Mesodermal cell (in vitro differentiated cells): ENCODE measurements at regions not wholly inside any gene's neighbourhood (a gene's known extent, or its start where the extent isn't known, plus 50 kb on each side); places are given as distances from the start of the nearest gene placed in this dataset.

Experiments
- H3K27ac ChIP-seq: 2 replicates; pipeline ENCODE4 v1.7.0; 2013; ENCODE audit warnings: mild to moderate bottlenecking, low read depth, low read length, moderate library complexity; ENCODE audit not compliant: severe bottlenecking
- H3K36me3 ChIP-seq: 2 replicates; pipeline ENCODE4 v1.7.1; 2013; ENCODE audit warnings: mild to moderate bottlenecking, low read length, moderate library complexity; ENCODE audit not compliant: control insufficient read depth, insufficient read depth
- H3K4me1 ChIP-seq: one replicate; pipeline ENCODE4 v1.7.1; 2013; ENCODE audit warnings: mild to moderate bottlenecking, low read length; ENCODE audit not compliant: insufficient read depth, control insufficient read depth, poor library complexity, severe bottlenecking
- H3K4me3 ChIP-seq: 2 replicates; pipeline ENCODE4 v1.7.0; 2013; ENCODE audit warnings: low read length, control low read depth, mild to moderate bottlenecking; ENCODE audit not compliant: insufficient read depth, poor library complexity, severe bottlenecking; ENCODE audit errors: extremely low read depth
- H3K9me3 ChIP-seq: 2 replicates; pipeline ENCODE4 v1.7.1; 2013; ENCODE audit warnings: mild to moderate bottlenecking, low read length, moderate library complexity; ENCODE audit not compliant: control insufficient read depth
- WGBS, 2 experiments: methylation state at CpG; one replicate each; pipeline ENCODE4 v1.1.5; 2013; ENCODE audit warnings: missing lambda C conversion rate in 2 of 2; ENCODE audit not compliant: insufficient coverage in 2 of 2; 5-methylcytosine and 5-hydroxymethylcytosine counted together

DNA sequence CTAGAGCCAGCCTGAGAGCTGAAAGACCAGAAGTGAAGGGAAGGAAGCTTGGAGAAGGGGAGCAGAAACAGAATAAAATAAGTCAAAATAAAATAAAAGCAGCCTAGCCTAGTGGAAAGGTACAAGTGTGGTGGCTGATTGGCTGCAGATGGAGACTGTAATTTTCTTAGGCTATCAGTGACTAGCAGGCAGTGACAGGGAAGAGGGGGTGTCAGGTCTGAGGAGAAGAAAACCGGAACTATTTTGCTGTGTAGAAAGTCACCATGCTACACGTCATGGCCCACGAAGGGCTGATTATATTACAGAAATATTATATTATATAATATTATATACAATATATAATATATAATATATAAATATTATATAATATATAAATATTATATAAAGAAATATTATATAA, 98.1 kb upstream of the TAF11L2 start:
- Histone ChIP-seq H3K9me3 (no peaks in the 10 kb centered on the region), H3K36me3 (no peaks in the 10 kb centered on the region), H3K4me1 (peaks cover 27% of the 10 kb centered on the region), H3K4me3 (no peak overlapping the region), H3K27ac (no peak overlapping the region)
- 100% methylated on average over 1 of the region's 3 CpGs; no CpG with 5 or more reads in 1 of the 2 experiments for WGBS, 2 experiments

DNA sequence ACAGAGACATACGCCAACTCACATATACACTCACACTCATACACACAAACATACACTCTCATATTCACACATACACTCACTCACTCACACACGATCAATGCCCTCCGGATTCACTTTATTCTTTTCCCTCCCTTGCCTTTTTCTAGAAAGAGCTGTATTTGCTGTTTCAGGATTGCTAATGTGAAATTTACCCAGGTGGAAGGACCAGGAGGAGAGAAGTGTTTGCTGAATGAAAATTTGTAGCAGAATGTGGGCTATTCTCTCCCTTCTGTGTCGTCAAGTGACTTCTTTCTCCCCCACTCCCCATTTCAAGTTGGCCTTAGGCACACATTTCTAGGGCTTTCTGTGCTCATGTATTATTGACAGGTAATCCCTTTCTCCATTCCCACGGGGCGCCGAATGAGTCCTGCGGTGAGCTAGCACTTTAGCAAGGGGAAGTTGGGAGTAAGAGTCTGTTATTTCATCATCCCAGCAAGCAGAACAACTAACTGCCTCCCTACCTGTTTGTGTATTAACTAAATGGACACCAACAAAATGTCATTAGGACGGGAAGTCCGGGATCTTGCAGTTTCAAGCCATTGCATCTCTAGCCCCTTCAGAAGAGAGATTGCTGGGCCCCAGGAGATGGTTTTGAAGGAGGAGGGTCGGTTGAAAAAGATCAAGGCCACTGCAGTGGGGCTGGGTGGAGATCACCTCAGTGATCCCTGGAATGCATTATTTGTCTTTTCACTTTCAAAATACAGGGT, 97.1 kb upstream of the TAF11L2 start:
- 33 to 50% methylated on average over 2 to 4 of the region's 11 CpGs for WGBS, 2 experiments
- Histone ChIP-seq H3K27ac (peak overlapping the region; percentile 30), H3K36me3 (no peaks in the 10 kb centered on the region), H3K4me3 (no peak overlapping the region), H3K4me1 (peaks cover 27% of the 10 kb centered on the region), H3K9me3 (no peaks in the 10 kb centered on the region)

DNA sequence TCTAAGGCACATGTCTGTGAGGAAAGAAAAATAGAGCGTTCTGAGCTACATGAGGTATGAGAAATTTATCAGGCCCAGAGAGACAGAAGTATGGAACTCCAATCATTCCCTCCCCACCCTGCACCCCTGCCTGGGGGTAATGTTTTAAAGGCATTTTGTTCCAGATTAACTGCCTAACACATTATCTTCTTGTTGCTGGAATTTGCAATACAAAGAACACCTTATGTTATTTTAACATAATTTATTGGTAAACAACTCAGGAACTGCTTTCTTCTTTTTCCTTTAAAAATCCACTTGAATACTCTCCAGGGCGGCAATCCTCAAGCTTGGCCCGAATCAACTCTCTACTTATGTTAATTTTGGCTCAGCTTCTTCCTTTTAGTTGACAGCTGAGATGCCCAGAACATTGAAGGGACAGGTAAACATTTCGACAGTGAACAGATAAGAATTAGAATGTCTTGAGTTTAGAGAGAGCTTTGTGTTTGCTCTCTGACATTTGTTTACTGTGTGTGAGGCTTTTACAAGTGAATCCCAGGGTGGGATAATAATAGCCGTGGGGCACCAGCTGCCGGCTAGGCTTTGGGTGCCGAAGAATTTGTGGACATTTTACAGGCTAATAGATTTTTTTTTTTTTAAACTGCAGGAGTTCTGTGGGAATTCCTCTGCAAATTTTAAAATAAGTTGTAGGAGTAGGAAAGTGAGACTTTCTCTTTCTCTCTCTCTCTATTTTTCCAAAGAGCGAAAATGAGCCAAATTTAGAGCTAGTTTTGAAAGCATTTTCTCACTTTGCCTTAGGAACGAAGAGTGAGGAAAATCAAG, 96.4 kb upstream of the TAF11L2 start:
- H3K4me3 ChIP-seq, result no peak overlapping the region
- peaks cover 27% of the 10 kb centered on the region for H3K4me1 ChIP-seq
- 5 to 13% methylated on average over 5 of the region's 9 CpGs for WGBS, 2 experiments
- H3K9me3 ChIP-seq, result no peaks in the 10 kb centered on the region
- H3K36me3 ChIP-seq, result no peaks in the 10 kb centered on the region
- H3K27ac ChIP-seq, result no peak overlapping the region

DNA sequence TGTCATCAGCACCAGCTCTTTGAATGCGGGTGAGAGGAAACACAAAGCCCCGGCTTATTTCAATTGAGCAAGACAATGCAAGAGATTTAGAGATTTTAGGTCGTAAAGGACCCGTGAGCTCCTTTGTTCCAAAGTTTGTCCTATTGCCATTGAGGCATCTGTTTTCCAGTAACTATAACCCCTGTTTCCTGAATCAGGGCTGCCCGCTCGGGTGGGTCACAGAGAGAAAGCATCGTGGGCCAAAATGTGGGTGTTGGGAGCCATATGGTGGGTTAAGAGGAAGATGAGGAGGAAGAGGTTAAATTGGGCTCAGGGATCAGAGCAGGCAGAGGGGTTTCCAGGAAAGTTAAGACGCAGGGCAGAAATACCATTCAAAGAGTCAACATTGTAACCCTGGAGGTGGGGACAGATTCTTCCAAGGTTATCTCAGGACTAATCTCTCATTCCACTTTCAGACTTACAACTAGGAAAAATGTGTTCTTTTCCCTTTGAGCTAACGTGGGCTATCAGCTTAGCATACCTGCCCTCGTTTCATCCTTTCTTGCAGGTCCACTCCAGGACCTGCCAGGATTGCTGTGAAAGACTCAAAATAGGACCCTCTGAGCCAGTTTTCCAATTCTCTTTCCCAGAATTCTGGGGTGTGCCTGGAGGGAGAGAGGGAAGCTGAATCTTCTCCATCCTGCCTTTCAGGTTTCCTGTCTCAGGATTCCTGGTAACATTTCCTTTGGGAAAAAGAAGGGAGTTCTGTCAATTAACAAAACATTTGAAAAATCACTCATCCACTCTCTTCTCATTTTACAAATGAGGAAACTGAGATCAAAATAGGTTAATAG, 95.5 kb upstream of the TAF11L2 start:
- WGBS, 2 experiments, result 11 to 17% methylated on average over 8 to 9 of the region's 10 CpGs
- no peaks in the 10 kb centered on the region for H3K36me3 ChIP-seq
- no peak overlapping the region for H3K4me3 ChIP-seq
- no peak overlapping the region for H3K27ac ChIP-seq
- H3K9me3 ChIP-seq, result no peaks in the 10 kb centered on the region
- H3K4me1 ChIP-seq, result peaks cover 27% of the 10 kb centered on the region

DNA sequence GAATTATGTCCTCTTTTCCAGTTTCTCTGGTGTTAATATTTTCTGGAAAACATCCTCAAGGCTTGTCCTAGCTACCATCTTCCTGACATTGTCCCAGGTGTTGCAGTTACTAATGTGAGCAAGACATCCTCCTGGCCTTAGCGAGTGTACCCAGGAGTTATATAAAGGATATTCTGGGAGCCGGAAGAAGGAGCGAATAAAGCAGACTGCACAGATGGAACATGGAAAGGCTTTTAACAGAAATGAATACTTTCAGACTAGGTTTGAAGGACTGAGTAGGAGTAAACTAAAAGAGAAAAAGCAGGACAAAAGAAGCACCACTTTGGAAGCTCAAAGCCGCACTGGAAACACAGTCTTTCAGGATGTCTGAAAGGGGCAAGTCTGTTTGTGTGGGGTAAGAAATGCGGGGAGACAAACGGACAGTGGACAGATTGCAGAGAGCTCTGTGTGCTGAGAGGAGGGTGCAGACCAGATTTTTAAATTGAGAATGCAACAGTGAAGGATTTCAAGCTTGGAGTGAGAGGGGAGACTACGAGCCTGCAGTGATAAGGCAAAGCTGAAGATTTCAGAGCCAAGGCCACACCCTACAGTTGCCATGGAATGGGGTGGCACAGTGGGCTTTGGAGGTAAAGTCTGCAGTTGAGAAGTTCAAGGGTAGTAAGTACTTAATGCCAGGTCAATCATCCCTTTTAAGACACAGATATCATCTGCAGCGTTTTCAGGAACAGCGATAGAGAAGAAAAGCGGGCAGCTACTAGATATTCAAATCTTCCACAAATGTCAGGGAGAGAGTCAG, 94.1 kb upstream of the TAF11L2 start:
- Histone ChIP-seq H3K4me3 (no peak overlapping the region), H3K36me3 (no peaks in the 10 kb centered on the region), H3K27ac (no peak overlapping the region), H3K4me1 (peaks cover 17% of the 10 kb centered on the region), H3K9me3 (no peaks in the 10 kb centered on the region)
- 76 to 92% methylated on average over 8 of the region's 10 CpGs for WGBS, 2 experiments

DNA sequence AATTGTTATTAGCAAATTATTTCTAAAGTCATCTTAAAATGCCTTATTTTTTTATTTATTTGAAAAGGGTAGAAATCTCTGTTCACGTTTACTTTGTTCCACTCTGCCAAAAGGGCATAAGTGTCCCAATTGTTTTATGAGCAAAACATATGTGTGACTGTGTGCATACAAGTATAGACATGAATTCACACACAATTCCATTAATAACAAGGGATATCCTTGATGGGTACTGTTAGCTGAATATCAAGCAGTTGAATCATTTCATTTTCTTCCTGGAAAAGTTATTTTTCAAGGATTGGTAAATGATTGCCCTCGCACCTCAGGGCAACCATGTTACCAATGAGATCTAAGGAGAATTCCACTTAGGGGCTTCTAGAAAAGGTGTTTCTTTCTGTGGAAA, 92.1 kb upstream of the TAF11L2 start:
- peaks cover 13% of the 10 kb centered on the region for H3K4me1 ChIP-seq
- WGBS, 2 experiments, result 88 to 100% methylated on average over 1 of the region's 2 CpGs
- no peak overlapping the region for H3K4me3 ChIP-seq
- H3K27ac ChIP-seq, result no peak overlapping the region
- H3K36me3 ChIP-seq, result no peaks in the 10 kb centered on the region
- no peaks in the 10 kb centered on the region for H3K9me3 ChIP-seq

DNA sequence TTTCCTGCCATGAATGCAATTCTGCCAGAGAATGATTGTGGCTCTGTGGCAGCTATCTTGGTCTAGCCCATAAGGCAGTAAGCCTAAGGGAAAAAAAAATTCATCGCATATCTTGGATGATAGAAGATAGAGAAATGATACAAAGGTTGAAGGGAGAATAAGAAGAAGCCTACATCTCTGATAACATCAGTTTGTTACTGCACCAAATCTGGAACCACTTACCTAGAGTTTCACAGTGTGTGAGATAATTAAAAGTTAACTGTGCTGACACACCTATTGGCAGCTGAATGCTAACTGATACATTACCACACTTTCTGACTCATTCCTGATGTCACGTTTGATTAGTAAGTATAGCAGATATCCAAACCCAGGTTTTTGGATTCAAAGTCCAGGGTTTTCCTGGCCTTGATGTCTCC, 91.6 kb upstream of the TAF11L2 start:
- WGBS, 2 experiments, result 100% methylated on average over 1 of the region's 2 CpGs; no CpG with 5 or more reads in 1 of the 2 experiments
- H3K9me3 ChIP-seq, result no peaks in the 10 kb centered on the region
- no peak overlapping the region for H3K4me3 ChIP-seq
- H3K27ac ChIP-seq, result no peak overlapping the region
- peaks cover 8% of the 10 kb centered on the region for H3K4me1 ChIP-seq
- no peaks in the 10 kb centered on the region for H3K36me3 ChIP-seq

DNA sequence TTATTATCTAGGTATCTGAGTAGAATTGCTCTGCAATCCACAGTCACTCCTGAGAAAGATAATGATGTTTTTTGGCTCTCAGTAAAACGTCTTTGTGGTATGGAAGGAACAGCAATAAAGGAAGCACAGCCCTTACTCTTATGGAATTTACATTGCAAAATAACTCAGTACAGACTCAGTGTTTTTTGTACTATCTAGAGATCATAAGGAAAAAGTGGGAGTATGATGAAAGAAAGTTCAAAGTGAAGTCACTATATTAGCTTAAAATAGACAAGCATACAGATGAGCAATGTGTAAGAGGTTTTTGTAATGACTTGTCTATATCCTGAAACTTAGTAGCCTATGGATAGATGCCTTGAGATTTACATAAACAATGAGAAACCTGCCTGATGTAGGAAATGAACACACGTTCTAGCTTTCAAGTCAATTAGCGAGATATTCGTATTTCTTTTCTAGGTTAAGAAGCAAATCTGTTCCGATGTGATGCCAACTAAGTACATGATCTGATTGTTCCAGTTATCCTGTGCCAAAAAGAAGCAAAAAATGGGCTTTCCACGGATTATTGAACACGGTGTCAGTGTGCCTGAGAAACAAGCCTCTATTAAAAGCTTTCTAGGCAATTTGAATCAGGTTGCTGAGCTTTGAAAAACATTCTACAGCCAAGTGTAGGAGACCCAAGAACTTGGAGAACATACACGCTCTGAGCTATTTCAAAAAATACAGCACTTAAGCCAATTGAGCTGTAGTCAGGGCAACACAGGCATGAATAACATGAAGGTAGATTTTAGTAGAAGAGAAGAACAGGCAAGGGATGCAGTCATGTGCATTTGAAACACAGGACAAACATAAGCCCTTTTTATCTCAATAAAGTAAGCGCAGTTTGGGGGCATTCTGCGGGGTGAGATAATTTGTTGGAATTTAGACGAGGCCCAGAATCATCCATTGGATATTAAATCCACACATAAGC, 86.3 kb upstream of the TAF11L2 start:
- 93 to 95% methylated on average over 7 of the region's 11 CpGs for WGBS, 2 experiments
- H3K27ac ChIP-seq, result no peak overlapping the region
- no peaks in the 10 kb centered on the region for H3K36me3 ChIP-seq
- H3K4me1 ChIP-seq, result no peaks in the 10 kb centered on the region
- H3K4me3 ChIP-seq, result no peak overlapping the region
- no peaks in the 10 kb centered on the region for H3K9me3 ChIP-seq

DNA sequence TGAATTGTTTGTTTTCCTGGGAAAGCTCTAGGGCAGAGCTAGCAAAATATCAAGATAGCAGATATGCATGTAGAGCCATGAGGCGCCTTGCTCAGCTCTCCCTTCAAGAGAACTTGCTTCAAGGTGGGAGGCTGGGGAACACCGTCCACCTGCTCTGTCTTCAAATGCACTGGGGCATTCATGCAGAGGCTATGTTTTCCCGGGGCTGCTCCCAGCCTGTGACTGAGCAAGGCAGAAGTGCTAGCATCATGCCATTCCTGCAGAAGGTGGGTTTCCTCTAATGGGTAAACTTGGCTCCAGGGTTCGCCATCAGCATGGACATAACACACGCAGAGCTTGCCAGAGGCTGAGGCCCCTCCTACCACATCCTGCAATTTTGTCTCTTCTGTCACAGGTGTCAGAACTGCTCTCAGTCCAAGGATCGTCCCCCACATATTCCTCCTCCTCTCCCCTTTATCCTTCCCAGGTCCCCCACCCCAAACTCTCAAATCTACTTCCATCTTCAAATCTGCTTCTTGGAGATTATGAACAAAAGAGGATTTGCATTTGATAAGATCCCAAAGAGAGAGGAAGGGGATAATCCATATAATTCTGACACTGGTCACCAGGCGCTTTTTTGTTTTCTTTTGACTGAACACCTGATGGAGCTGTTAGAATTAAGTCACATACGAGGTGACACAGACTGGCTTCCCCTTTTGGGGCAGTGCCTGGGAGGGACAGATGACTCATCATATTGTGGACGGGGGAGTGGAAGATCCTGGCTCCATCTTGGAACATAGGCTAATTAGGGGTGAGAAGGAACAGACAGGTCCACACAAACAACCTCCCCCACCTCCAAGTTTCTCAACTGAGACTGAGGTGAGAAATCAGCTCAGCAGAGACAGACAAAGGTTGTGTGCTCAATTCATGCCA, 85.0 kb upstream of the TAF11L2 start:
- no peaks in the 10 kb centered on the region for H3K36me3 ChIP-seq
- no peaks in the 10 kb centered on the region for H3K4me1 ChIP-seq
- 87 to 88% methylated on average over 7 to 8 of the region's 9 CpGs for WGBS, 2 experiments
- no peaks in the 10 kb centered on the region for H3K9me3 ChIP-seq
- H3K4me3 ChIP-seq, result no peak overlapping the region
- no peak overlapping the region for H3K27ac ChIP-seq
